GM19324 (cell line): ENCODE measurements at regions not wholly inside any gene's neighbourhood (a gene's known extent, or its start where the extent isn't known, plus 50 kb on each side); places are given as distances from the start of the nearest gene placed in this dataset.
A peak's percentile ranks its signal among the peaks of the same experiment; 100 is the strongest.

Source experiments
- ATAC-seq: cut with Tn5 transposase; IDR thresholded peaks from one replicate; pipeline ENCODE4 v1.9.1; 2021; ENCODE audit warnings: mild to moderate bottlenecking, moderate library complexity; ENCODE audit not compliant: unreplicated experiment, low FRiP score

GRCh38 chr10:88081457-88082054, 218.1 kb downstream of the PTEN start:
- ATAC-seq, result no peak

- peak; percentile 15 for ATAC-seq
Observed at GRCh38 chr10:88082391-88082790, 219.0 kb downstream of the PTEN start.

DNA sequence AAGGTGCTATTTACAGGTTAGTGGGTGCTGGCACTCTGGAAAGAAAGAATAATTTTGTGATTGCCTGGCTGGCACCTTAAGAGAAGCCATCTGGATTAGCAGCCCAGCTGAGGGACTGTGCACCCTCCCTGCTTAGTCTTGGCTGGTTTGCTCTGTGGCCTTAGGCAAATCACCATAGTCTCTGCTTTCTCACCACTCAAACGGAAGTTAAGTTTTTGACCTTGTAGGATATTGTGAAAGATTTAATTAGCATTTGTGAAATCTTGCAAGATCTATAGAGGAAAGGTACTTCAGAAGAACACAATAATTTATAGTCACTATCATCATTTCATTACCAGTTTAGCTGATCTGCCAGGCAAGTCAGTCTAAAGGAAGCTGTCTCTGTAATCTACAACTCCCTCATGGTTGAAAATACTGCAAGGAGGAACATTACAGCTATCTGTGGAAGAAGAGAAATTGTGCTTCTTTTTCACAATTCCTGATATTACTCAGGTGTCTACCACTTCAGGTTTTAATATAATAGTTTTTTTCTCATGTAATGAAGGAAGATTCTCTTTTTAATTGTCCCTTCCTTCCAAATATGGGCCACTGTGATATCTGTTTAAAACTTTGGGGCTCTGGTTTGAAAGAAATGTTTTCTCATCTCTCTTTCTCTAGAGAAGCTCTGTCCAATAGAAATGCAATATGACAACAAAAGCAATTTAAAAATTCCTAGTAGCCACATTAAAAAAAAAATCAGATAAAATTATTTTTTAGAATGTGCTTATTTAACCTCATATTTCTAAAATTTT, 219.6 kb downstream of the PTEN start:
- peak; percentile 83 for ATAC-seq

GRCh38 chr10:88083597-88083989, 220.2 kb downstream of the PTEN start:
- ATAC-seq, result no peak

DNA sequence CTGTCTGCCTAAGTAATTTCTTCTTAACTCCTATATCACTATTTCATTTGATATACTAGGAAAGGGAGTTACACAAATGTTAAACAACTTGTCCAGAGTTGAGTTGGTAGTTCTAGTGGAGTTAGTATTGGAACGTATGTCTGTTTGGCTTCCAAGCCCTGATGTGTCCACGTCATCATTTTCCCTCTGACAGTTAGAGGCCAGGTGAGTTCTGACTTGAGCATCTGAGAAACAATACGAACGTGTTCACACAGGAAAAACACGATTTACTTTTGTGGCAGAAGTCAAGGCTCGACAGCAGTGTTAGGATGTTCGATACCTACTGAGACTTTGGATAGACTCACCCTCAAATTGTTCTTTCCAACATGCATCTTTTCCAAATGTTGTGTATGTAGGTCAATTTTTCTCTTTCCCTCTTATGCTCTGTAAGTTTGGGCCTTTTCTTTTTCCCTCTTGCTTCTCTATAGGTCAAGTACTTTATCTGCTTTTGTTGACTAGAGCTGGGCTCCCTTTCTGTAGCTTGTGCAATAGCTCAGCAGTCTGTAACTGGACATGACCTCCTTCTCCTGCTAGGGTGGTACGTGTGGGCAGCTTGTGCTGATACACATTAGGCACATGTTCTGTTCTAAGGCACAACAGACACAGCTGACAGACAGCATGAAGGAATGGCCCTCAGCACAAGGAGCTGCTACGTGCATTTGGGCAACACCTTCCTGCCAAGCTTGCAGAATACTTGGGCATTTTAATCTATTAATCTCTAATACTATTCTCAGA, 222.9 kb downstream of the PTEN start:
- ATAC-seq, result no peak

GRCh38 chr10:88088441-88089340, 225.3 kb downstream of the PTEN start:
- no peak for ATAC-seq

- ATAC-seq, result no peak
Observed at GRCh38 chr10:88089498-88089897, 226.1 kb downstream of the PTEN start.

GRCh38 chr10:88090568-88091214, 227.3 kb downstream of the PTEN start:
- no peak for ATAC-seq

GRCh38 chr10:88091490-88092061, 228.2 kb downstream of the PTEN start:
- ATAC-seq, result peak; percentile 90

DNA sequence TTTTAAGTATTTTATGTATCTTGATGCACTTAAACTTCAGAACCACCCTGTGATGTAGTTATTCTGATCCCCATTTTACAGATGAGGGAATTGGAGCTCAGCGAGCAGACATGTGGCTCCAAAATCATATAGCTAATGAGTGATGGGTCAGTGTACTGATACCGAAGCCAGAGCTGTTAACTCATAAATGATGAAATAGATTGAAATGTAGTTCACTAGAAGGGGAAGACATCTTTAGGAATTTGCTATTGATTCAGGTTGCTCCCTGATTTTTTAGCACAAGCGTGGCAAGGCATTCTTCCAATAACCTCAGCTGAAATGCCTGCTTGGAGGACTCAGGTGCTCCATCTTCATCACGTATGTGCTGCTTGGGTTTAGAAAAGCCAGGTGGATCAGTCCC, 228.8 kb downstream of the PTEN start:
- no peak for ATAC-seq

GRCh38 chr10:88092973-88093372, 229.5 kb downstream of the PTEN start:
- no peak for ATAC-seq

DNA sequence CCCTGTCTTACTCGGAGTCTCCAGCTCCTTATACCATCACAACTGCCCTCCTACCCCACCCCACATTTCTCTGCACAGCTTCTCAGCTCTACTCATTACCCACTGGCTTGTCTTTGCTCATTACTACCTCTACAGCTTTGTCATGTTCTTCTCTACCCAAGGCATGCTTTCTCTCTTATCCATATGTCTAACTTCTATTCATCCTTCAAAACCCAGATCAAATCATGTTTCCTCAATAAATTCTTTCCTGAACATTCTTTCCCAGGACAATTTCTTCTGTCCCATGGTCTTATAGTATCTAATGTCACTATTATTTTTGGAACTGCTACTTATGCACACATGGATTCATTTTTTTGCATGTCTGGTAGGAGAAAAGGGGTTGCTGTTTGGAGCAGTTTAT, 231.4 kb downstream of the PTEN start:
- ATAC-seq, result no peak

- ATAC-seq, result no peak
Observed at GRCh38 chr10:88095223-88095721, 231.8 kb downstream of the PTEN start.

DNA sequence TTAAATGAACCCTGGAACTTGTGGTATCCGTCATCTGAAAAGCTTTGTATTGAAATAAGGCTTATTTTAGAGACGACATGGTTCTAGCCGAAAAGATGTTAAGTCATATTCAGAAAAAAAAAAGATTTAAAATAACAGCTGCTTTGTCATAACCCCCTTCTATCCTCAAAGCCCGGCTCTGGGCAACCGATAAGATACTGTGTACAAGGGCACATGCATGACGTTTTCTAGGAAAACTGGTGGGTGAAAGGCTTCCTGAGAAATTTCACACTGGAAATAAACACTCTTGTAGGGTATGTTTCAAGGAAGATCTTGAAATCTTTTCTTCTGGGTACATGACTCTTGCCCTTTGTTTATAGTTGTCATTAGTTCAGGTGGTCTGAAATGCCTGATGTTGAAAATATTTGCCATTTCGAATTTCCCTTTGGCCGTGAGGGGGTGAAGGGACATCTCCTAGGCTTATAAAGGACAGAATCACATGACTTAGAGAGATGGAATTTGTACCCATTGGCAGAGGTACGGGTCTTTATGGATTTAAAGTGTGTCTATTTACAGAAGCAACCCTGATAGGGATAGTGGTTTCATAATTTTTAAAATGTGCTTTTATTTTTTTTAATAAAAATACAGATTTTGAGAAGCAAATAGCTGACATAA, 232.5 kb downstream of the PTEN start:
- no peak for ATAC-seq

DNA sequence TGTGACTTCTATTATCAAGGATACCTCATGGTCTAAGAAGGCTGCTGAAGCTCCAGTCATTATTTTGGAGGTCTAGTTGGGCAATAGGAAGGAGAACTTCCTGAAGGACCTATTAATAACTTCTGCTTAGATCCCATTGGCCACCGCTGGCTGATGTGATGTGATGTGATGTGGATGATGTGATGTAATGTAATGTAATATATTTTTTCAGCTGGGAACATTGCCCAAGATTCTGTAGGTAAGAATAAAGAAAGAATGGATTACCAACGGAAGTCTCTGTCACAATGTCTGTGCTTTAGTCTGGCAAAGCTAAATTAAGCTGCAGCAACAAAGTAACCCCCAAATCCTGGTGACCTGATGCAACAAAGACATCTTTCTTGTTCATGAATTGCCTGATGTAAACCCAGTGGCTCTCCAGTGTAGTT, 233.7 kb downstream of the PTEN start:
- ATAC-seq, result no peak

DNA sequence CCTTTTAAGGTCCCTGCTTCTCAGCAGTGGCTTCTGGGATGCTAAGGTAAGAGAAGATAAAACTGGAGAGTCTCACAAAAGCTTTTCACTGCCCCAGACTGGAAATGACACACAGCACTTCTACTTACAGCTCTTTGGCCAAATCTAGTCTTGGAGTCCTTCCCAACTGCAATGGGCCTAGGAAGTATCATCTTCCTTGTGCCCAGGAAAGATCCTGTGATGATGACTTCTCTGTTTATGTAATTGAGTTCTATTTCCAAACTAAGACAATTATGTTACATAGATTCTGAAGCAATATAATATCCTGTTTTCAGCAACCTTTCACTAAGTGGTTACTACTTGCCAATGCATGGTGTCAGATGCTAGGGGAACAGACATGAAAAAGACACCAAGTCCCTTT, 234.1 kb downstream of the PTEN start:
- ATAC-seq, result no peak

GRCh38 chr10:88100281-88100680, 236.9 kb downstream of the PTEN start:
- ATAC-seq, result no peak

GRCh38 chr10:88101666-88102065, 238.2 kb downstream of the PTEN start:
- ATAC-seq, result no peak

DNA sequence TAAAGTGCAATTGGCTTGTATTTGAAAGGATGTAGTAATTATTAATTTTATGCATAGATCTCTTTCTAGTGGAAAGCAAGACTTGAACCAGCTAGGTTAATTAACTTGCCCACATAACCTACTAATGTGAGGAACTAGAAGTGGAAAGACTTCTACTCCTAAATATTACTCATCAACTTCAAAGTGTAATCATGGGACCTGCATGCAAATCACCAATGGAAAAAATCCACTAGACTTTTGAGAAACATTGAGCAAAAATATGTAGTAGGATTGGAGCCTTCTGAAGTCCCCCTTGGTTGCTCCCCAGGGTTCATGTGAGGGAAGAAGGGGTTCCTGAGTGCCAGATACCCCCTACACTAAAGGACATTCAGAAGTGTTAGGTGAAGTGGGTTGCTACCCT, 240.2 kb downstream of the PTEN start:
- ATAC-seq, result no peak
